Stimulated activated effector memory CD8-positive, alpha-beta T cell treated with anti-CD3 and anti-CD28 coated beads, Interleukin-12 subunit alpha, Interleukin-12 subunit beta, amount 100 ng/mL, for 72 hours (primary cell): ENCODE measurements at regions not wholly inside any gene's neighbourhood (a gene's known extent, or its start where the extent isn't known, plus 50 kb on each side); places are given as distances from the start of the nearest gene placed in this dataset.

Experiments used
- ATAC-seq: fragments of 150-1000 bp; cut with Tn5 transposase; 2 replicates; pipeline ENCODE4 v1.10.0; 2021
- DNase-seq, 2 donors: peaks; one replicate each; pipeline ENCODE4 v3.0.0; 2021 to 2022; ENCODE audit warnings: low spot score in 2 of 2
- H3K27ac Mint-ChIP-seq: one replicate; pipeline ENCODE4 v1.8.0; 2022; ENCODE audit warnings: mild to moderate bottlenecking, mixed read lengths
- H3K36me3 Mint-ChIP-seq: one replicate; pipeline ENCODE4 v1.8.0; 2022; ENCODE audit warnings: mild to moderate bottlenecking, mixed read lengths
- H3K4me1 Mint-ChIP-seq: one replicate; pipeline ENCODE4 v1.8.0; 2022; ENCODE audit warnings: mixed read lengths
- H3K4me3 Mint-ChIP-seq: one replicate; pipeline ENCODE4 v1.8.0; 2022; ENCODE audit warnings: mild to moderate bottlenecking, mixed read lengths
- H3K9me3 Mint-ChIP-seq: one replicate; pipeline ENCODE4 v1.8.0; 2022; ENCODE audit warnings: mixed read lengths

DNA sequence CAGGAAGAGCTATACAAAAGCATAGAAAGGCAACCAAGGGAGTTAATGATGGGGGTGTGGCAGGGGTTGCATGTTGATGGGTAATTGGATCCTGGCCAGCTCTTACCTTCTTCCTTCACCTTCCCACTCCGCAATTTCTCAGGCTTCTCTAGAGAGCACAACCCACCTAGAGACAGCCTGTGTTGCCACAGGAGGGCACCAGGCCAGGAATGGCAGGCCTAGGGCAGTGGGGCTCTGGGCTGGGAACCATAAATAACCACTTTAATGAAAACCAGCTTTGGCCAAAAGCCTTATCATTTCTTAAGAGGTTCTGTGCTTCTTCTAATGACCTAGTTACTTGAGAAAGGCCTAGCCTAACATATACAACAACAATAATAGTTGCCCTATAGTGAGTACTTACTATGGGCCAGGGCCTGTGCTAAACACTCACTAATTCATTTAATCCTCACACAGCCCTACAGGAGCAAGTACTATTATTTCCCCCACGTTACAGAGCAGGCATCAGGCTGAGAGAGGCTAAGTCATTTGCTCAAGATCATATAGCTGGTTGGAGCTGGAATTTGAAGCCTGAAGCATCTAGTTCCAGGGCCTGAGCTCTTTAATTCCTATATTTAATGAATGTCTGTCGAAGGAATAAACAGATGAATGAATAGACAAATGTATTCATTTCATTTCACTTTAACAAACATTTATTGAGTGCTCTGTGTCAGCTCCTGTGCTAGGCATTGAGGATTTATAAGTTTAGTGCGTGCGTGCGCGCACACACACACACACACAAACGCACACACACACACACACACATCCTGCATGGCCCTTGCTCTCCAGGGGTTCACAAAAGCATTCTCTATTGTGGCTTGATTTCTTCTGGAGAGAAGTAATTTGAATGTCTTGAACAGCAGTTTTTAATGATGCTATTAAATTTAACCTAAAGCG lies 66.8 kb downstream of the RTL9 start:
- no peaks in the 10 kb centered on the region for H3K4me1 Mint-ChIP-seq
- H3K9me3 Mint-ChIP-seq: no peaks in the 10 kb centered on the region
- DNase-seq: no peak
- no peak for ATAC-seq
- H3K4me3 Mint-ChIP-seq: no peak overlapping the region
- H3K36me3 Mint-ChIP-seq: no peaks in the 10 kb centered on the region
- H3K27ac Mint-ChIP-seq: no peak overlapping the region

DNA sequence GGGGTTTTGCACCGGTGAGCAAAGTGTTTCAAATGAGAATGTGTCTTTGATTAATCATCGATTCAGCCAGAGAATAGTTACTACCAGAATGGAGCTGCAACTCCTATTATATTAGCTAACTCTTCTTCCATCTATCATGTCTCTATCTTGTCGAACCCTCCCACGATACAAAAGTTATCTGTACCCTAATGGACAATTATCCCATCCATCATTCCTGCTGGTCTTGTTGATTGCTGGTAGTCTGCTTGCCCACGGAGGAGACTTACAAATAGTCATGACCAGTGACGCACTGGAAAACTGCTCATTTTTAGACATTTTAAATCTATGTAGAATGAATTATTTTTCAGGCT lies 67.5 kb downstream of the RTL9 start:
- ATAC-seq (no peak), DNase-seq (no peak)
- H3K27ac Mint-ChIP-seq: no peak overlapping the region
- H3K36me3 Mint-ChIP-seq: no peaks in the 10 kb centered on the region
- H3K4me3 Mint-ChIP-seq: no peak overlapping the region
- no peaks in the 10 kb centered on the region for H3K9me3 Mint-ChIP-seq
- no peaks in the 10 kb centered on the region for H3K4me1 Mint-ChIP-seq

DNA sequence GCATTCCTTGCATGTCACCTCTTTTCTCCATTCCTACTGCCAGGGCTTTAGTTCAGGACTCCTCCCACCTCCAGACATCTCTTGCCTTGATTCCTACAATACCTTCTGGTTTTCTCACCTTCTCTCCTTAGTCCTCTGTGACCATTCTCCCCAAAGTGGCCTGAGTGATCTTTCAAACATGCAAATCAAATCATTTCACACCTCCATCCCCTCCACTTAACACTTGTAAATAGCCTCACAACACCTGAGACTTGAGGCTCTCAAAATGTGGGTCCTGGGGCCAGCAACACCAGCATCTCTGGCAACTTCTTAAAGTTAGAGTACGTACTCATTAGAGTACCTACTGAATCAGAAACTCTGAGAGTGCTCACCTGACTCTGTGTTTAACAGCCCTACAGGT lies 68.4 kb downstream of the RTL9 start:
- Mint-ChIP-seq H3K27ac (no peak overlapping the region), H3K4me3 (no peak overlapping the region), H3K36me3 (no peaks in the 10 kb centered on the region), H3K4me1 (no peaks in the 10 kb centered on the region), H3K9me3 (no peaks in the 10 kb centered on the region)
- DNase-seq (no peak), ATAC-seq (no peak)

DNA sequence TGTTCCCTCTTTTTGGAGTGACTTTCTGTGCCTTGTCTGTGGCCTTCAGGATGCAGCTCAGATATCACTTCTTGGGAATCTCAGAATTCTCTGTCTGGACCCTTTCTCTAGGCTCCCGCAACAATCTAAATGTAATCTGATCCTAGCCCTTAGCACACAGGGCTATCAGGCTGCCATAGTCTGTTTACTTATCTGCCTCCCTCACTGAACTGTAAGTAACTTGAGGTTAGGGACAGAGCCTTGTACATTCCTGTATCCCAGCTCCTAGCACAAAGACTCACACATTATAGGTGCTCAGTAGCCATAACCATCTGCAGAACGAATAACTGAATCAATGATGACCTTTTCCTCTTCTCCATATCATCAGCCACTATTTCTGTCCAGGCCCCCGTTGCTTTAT lies 69.5 kb downstream of the RTL9 start:
- Mint-ChIP-seq H3K4me1 (no peaks in the 10 kb centered on the region), H3K36me3 (no peaks in the 10 kb centered on the region), H3K9me3 (no peaks in the 10 kb centered on the region), H3K4me3 (no peak overlapping the region), H3K27ac (no peak overlapping the region)
- ATAC-seq: no peak
- DNase-seq: no peak

DNA sequence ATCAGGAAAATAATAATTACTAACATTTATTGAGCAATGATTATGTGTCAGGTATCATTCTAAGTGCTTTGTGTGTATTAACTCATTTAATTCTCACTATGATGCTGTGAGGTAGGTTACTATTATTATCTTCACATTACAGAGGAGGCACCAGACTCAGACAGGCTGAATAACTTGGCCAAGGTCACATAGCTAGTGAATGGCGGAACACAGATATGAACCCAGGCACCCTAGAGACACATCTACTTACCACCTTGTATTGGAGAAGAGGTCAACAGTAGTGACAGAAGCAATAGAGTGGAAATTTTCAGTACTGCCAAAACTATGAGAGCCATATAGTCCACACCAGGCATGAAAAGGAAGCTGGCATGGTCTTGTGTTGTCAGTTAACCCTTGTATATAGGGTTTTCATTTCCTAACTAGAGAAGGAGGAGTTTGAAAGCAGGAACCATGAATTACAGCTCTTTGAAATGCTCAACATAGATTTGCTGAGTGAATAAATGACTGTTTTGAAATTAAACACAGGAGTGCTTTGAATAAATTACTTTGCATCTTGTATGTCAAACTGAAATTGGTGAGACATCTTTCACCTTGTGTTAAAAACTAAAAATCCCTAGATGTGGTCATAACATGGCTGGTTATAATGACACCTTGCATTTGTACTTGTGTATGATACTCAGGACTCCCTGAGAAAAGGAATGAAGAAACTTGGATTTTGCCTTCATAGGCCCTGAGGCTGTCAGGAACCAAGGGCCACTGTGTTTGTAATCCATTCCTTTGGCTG lies 71.8 kb downstream of the RTL9 start:
- H3K4me1 Mint-ChIP-seq: no peaks in the 10 kb centered on the region
- H3K4me3 Mint-ChIP-seq: no peak overlapping the region
- H3K36me3 Mint-ChIP-seq: no peaks in the 10 kb centered on the region
- H3K27ac Mint-ChIP-seq: no peak overlapping the region
- no peak for ATAC-seq
- DNase-seq: no peak
- H3K9me3 Mint-ChIP-seq: no peaks in the 10 kb centered on the region

DNA sequence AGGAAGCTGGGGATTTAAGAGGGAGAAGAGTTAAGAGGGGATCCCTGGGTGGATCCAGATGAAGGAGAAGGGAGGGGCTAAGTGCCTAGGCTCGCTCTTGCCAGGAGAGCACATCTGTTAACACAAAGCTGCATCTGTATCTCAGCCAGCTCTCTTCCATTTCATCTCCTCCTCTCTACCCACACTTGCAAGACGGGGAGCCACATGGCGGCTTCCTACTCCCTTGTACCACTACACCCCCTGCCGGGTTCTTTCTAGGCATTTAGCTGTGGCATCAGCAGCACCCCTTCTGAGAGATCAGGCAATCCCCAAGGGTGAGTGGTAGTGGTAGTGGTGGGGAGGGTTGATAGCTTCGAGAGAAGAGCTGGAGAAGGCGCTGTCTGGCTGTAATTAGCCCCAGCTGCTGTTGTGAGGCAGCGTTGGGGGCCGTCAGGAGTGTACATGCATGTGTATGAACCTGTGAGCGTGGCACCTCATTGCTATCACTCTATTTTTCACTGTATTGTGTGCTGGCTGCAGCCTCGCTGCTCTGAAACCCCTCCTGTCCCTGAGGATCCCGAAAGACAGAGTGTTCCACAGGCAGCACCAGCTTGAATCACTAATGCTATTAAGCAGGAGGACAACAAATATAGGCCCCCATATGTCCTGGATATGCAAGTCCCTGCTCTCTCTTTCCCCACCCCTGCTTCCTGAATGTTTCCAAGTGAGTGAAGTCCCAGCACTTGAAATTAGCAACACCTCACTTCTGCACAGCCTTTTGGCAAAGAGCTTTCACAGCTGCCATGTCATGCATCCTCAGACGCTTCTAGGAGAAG lies 73.7 kb downstream of the RTL9 start:
- Mint-ChIP-seq H3K9me3 (no peaks in the 10 kb centered on the region), H3K36me3 (no peaks in the 10 kb centered on the region), H3K27ac (no peak overlapping the region), H3K4me1 (no peaks in the 10 kb centered on the region), H3K4me3 (no peak overlapping the region)
- DNase-seq: no peak
- ATAC-seq: no peak

DNA sequence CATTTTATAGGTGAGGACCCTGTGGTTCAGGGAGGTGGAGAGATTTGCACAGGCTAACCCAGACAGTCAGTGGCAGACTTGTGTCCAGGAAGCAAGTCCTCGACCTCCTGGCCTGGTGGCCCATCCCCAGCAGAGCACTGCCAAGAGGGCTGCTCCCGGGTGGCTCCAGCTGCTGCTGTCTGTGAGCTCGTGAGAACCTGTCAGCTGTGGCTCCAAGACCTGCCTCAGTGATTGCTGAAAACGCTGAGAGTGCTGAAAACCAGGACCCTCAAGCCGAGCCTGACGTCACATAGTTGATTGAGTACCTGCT lies 74.2 kb downstream of the RTL9 start:
- no peaks in the 10 kb centered on the region for H3K36me3 Mint-ChIP-seq
- H3K4me3 Mint-ChIP-seq: no peak overlapping the region
- DNase-seq: no peak
- no peaks in the 10 kb centered on the region for H3K9me3 Mint-ChIP-seq
- no peak overlapping the region for H3K27ac Mint-ChIP-seq
- ATAC-seq: no peak
- no peaks in the 10 kb centered on the region for H3K4me1 Mint-ChIP-seq

DNA sequence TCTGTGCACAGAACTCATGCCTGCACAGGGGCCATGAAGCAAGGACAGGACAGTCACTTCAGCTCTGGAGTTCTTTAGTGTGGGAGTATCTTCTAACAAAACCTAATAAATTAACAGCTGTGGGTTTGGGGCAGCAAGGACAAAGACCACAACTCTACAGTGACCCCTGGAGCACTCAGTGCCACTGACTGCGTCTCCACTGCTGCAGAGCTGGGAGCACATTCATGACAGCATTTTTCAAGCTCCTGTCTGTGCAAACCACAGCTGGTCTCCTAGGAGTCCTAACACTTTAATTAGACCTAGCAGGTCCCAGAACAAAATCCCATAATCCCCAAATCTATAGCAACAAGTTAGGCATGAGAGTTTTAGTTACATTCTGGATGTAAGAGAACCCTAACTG lies 76.5 kb downstream of the RTL9 start:
- no peaks in the 10 kb centered on the region for H3K36me3 Mint-ChIP-seq
- no peak overlapping the region for H3K4me3 Mint-ChIP-seq
- ATAC-seq (no peak), DNase-seq (no peak)
- H3K27ac Mint-ChIP-seq: no peak overlapping the region
- no peaks in the 10 kb centered on the region for H3K4me1 Mint-ChIP-seq
- H3K9me3 Mint-ChIP-seq: no peaks in the 10 kb centered on the region

DNA sequence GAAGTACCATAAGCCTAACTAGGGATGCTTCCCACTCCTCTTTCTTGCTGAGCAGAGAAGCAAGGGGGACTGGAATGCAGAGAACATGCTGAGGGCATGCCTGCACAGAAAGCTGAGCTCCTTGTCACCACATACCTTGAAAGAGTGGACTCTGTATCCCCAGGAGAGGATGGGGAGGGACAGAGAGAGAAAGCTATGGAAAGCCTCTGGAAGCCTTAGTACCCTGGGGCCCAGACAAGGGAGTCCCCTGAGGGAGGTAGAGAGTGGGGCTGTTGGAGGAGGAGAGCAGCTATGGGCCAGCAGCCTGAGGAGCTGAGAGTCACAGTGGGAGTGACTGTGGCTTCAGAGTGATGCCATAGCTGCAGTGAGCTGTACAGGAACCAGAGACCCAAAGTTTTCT lies 77.9 kb downstream of the RTL9 start:
- ATAC-seq: no peak
- Mint-ChIP-seq H3K27ac (no peak overlapping the region), H3K36me3 (no peaks in the 10 kb centered on the region), H3K9me3 (no peaks in the 10 kb centered on the region), H3K4me3 (no peak overlapping the region), H3K4me1 (no peaks in the 10 kb centered on the region)
- DNase-seq: no peak

DNA sequence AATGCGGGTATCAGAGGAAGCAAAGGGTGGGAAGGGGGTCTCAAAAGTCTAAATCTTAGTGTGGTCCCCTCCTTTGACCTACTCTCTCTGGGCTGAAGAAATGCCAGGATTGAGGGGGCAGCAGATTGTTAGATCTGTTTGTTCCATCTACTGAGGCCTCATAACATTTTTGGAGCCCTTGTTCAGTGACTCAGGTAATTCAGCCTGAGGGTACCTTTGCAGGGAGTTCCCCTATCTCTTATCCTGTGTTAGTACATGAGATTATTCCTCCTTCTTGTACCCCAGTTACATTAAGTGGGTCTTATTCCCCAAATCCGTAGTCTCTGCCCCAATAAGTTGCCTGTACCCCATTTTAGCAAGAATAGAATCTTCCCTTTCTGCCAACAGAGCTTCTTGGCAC lies 79.0 kb downstream of the RTL9 start:
- ATAC-seq (no peak), DNase-seq (no peak)
- no peak overlapping the region for H3K4me3 Mint-ChIP-seq
- no peaks in the 10 kb centered on the region for H3K36me3 Mint-ChIP-seq
- no peak overlapping the region for H3K27ac Mint-ChIP-seq
- no peaks in the 10 kb centered on the region for H3K4me1 Mint-ChIP-seq
- no peaks in the 10 kb centered on the region for H3K9me3 Mint-ChIP-seq

DNA sequence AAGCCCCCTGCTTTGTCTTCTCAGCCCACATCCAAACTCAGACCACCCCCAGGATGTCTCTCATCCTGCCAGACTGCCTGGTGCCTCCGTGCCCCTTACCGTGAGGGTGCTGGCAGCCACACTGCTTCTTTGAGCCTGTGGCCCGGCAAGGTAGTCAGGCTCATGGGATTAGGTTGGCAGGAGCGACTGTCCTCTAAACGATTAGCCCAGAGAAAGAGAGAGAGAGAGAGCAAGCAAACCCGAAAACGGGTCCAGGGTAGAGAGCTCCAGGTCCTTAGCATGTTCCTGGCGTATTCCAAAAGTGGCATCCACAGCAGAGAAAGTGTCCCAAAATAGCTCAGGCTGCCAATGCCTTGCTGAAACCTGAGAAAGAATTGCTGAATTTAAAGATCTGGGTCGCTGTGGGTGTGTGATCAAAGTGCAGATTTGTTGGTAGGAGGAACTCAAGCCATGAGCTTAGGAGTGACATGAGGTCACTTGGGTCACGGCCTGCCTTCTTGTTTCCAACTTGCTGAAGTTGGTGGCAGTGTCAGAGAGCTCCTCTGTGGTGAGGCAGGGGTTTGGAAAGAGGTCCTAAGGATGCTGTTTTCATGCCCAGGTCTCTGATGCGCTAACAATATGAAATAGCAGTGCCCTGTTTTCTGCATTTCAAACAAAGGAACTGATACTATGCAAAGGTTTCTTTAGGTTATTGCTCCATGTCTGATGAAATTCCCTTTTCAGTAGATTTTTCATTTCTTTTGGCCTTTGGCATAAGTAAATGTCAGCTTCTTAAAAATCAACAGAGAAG lies 81.6 kb downstream of the RTL9 start:
- Mint-ChIP-seq H3K9me3 (no peaks in the 10 kb centered on the region), H3K4me3 (no peak overlapping the region), H3K36me3 (no peaks in the 10 kb centered on the region)

DNA sequence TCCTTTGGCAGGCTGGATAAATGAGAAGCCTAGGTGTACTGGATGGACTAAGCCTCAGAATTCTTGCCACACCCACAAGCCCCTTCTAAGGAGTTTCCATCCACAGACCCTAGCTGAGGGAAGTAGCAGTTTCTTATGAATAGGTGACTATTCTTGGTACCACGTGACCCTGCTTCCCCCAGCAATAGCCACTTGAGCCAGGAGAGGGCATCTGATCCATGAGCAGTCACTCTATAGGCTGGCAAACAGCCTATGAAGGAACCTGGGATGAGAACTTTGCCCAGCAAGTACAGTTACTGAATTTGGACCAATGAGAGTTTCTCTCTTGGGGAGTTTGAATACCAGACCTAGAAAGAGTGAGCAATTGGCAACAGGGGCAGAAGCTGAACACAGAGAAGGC lies 84.0 kb downstream of the RTL9 start:
- DNase-seq: no peak

More for the DNA sequence above, 81.6 kb downstream of the RTL9 start:
- DNase-seq (no peak), ATAC-seq (no peak)
- Mint-ChIP-seq H3K27ac (no peak overlapping the region), H3K4me1 (no peaks in the 10 kb centered on the region)

DNA sequence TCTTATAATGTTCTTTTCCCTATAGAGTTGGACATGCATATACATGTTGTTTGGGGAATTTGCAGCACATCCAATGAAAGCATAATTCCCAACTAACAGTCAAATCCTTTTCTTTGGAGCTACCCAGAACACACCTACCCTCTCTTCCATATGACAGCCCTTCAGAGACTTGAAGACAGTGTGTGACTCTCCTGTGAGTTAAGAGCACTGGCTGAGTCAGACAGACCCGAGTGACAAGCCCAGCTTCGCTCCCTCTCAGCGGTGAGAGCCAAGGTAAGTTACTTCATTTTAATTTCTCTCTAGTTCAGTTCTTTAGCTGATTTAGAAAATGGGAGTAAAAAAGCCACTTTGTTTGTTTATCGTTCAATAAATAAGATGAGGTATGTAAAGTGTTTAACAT lies 86.3 kb downstream of the RTL9 start:
- Mint-ChIP-seq H3K36me3 (no peaks in the 10 kb centered on the region), H3K27ac (no peak overlapping the region), H3K9me3 (no peaks in the 10 kb centered on the region), H3K4me1 (no peaks in the 10 kb centered on the region), H3K4me3 (no peak overlapping the region)
- ATAC-seq: no peak
- DNase-seq: no peak

More for the DNA sequence above, 84.0 kb downstream of the RTL9 start:
- Mint-ChIP-seq H3K27ac (no peak overlapping the region), H3K36me3 (no peaks in the 10 kb centered on the region), H3K9me3 (no peaks in the 10 kb centered on the region), H3K4me1 (no peaks in the 10 kb centered on the region), H3K4me3 (no peak overlapping the region)
- no peak for ATAC-seq

DNA sequence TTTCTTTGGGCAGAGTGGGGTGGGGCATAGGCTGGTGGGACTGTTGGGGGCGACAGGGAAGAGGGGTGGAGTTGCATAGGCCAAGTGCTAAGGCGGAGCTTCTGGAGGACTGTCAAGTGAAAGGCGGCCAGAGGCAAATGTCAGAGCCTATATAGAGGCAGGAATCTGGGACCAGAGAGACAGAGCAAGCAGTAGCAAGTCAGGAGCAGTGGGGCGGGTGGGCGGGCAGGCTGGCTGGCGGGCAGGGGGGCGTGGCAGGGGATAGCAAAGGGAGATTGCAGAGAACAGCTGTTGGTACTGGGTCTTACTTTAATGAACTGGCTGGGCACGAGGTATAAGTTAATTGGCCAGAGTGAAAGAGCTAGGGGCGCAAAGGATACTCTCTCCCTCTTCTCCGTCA lies 89.8 kb downstream of the RTL9 start:
- no peaks in the 10 kb centered on the region for H3K36me3 Mint-ChIP-seq
- DNase-seq (no peak), ATAC-seq (no peak)
- H3K9me3 Mint-ChIP-seq: no peaks in the 10 kb centered on the region
- H3K4me3 Mint-ChIP-seq: no peak overlapping the region
- no peaks in the 10 kb centered on the region for H3K4me1 Mint-ChIP-seq
- no peak overlapping the region for H3K27ac Mint-ChIP-seq

DNA sequence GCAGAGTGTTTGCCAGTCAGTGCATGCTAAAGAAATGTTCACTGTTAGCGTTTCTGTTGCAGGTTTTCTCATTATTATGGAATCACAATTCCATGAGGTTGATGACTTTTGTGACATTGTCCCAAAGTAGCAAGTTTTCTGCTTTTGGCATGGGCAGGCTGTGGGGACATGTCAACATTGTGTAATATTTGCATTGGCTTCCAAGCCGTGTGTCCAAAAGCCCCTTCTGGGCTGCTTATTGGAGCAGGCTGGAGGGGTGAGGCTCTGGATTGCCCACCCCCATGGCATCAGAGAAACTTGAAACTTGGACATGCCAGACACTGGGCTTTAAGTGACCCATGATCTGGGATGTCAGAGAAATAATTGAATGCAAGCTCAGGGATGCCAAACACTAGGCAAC lies 90.7 kb downstream of the RTL9 start:
- Mint-ChIP-seq H3K36me3 (no peaks in the 10 kb centered on the region), H3K9me3 (no peaks in the 10 kb centered on the region), H3K4me1 (no peaks in the 10 kb centered on the region), H3K27ac (no peak overlapping the region), H3K4me3 (no peak overlapping the region)
- DNase-seq (no peak), ATAC-seq (no peak)
